ENCODE measurements at regions not wholly inside any gene's neighbourhood (a gene's known extent, or its start where the extent isn't known, plus 50 kb on each side); places are given as distances from the start of the nearest gene placed in this dataset.

- Mint-ChIP-seq H3K4me3 (no peak overlapping the region), H3K4me1 (no peaks in the 10 kb centered on the region), H3K27me3 (ENCODE audit: insufficient read depth, low read depth, poor library complexity) (no peaks in the 10 kb centered on the region), H3K36me3 (ENCODE audit: low read depth) (peaks cover 3% of the 10 kb centered on the region; the same call in 1 of the 3 replicates), H3K9me3 (peaks cover 5% of the 10 kb centered on the region), H3K27ac (no peak overlapping the region)
- DNase-seq (ENCODE audit: low spot score) (no peak), ATAC-seq (no peak)
- H3F3A ChIP-seq (replicated peaks; ENCODE audit: low read depth): no peaks in the 10 kb centered on the region
- H2AFZ ChIP-seq: no peak overlapping the region
- H3K36me3 ChIP-seq (ENCODE audit: insufficient read depth): no peaks in the 10 kb centered on the region
- peaks cover 4% of the 10 kb centered on the region; the same call in 1 of the 2 replicates for H3K9me2 ChIP-seq (ENCODE audit: insufficient read depth)
- H3K4me3 ChIP-seq: no peak overlapping the region
- no peaks in the 10 kb centered on the region for H3K27me3 ChIP-seq (ENCODE audit: insufficient read depth)
- no peaks in the 10 kb centered on the region for H4K20me1 ChIP-seq (replicated peaks; ENCODE audit: insufficient read depth)
- H3K4me2 ChIP-seq: no peak overlapping the region
- no peaks in the 10 kb centered on the region for H3K79me2 ChIP-seq (replicated peaks; ENCODE audit: insufficient read depth)
- no peaks in the 10 kb centered on the region for H3K4me1 ChIP-seq (ENCODE audit: insufficient read depth)
- no peak overlapping the region for H3K27ac ChIP-seq (ENCODE audit: low read depth)
- no peak for TF ChIP-seq NANOG (IDR thresholded peaks at IDR 0.05; ENCODE audit: borderline replicate concordance)
- TF ChIP-seq ZNF331 (CRISPR knock-in tag; IDR thresholded peaks at IDR 0.05; ENCODE audit: low read depth): no peak
- no peak for TF ChIP-seq EZH2phosphoT487 (IDR thresholded peaks at IDR 0.05; ENCODE audit: unreplicated experiment)
- no peak for TF ChIP-seq CTCF (conservative IDR thresholded peaks at IDR 0.05; ENCODE audit: low read depth in 2 of 2)
- TF ChIP-seq CREB1 (CRISPR knock-in tag; IDR thresholded peaks at IDR 0.05; ENCODE audit: low read depth): no peak
- TF ChIP-seq ZNF462 (CRISPR knock-in tag; IDR thresholded peaks at IDR 0.05): no peak
- TF ChIP-seq ZNF114 (CRISPR knock-in tag; IDR thresholded peaks at IDR 0.05): no peak
- TF ChIP-seq JUNB (IDR thresholded peaks at IDR 0.05; ENCODE audit: unreplicated experiment): no peak
- TF ChIP-seq ETS1 (IDR thresholded peaks at IDR 0.05): no peak
Observed at GRCh38 chr6:50899306-50899870, 80.7 kb downstream of the TFAP2B start.
